ENCODE measurements at regions not wholly inside any gene's neighbourhood (a gene's known extent, or its start where the extent isn't known, plus 50 kb on each side); places are given as distances from the start of the nearest gene placed in this dataset.
"Not testable (repeated sequence)": the region's sequence is repeated elsewhere in the genome, so short reads cannot be mapped to it uniquely, and the experiment has no call there.

- no peak for DNase-seq (ENCODE audit: low read depth in 3 of 3)
These were observed 107.4 kb upstream of the BARHL2 start for GRCh38 chr1:90824551-90824950.

- DNase-seq (ENCODE audit: low read depth in 3 of 3) = no peak
These were observed 106.6 kb upstream of the BARHL2 start for GRCh38 chr1:90823686-90824085.

GRCh38 chr1:90821788-90822359 lies 104.8 kb upstream of the BARHL2 start:
- no peak for DNase-seq (ENCODE audit: low read depth in 3 of 3)

- no peak for DNase-seq (ENCODE audit: low read depth in 3 of 3)
These were observed 104.2 kb upstream of the BARHL2 start for GRCh38 chr1:90821152-90821787.

- no peak for DNase-seq (ENCODE audit: low read depth in 3 of 3)
These were observed 103.6 kb upstream of the BARHL2 start for GRCh38 chr1:90820745-90821144.

GRCh38 chr1:90817399-90817798 lies 100.3 kb upstream of the BARHL2 start:
- no peak for DNase-seq (ENCODE audit: low read depth in 3 of 3)

GRCh38 chr1:90812237-90812636 lies 95.1 kb upstream of the BARHL2 start:
- not testable (repeated sequence) for DNase-seq (ENCODE audit: low read depth in 3 of 3)

- DNase-seq (ENCODE audit: low read depth in 3 of 3) = not testable (repeated sequence)
These were observed 94.4 kb upstream of the BARHL2 start for GRCh38 chr1:90811444-90811950.

- no peak for DNase-seq (ENCODE audit: low read depth in 3 of 3)
These were observed 93.6 kb upstream of the BARHL2 start for GRCh38 chr1:90810681-90811080.

- no peak for DNase-seq (ENCODE audit: low read depth in 3 of 3)
These were observed 92.9 kb upstream of the BARHL2 start for GRCh38 chr1:90809996-90810395.

- no peak for DNase-seq (ENCODE audit: low read depth in 3 of 3)
These were observed 92.0 kb upstream of the BARHL2 start for GRCh38 chr1:90809093-90809492.

GRCh38 chr1:90807329-90807728 lies 90.2 kb upstream of the BARHL2 start:
- no peak for DNase-seq (ENCODE audit: low read depth in 3 of 3)

- no peak for DNase-seq (ENCODE audit: low read depth in 3 of 3)
These were observed 85.5 kb upstream of the BARHL2 start for GRCh38 chr1:90802622-90803021.

- no peak for DNase-seq (ENCODE audit: low read depth in 3 of 3)
These were observed 83.1 kb upstream of the BARHL2 start for GRCh38 chr1:90800012-90800717.

- DNase-seq (ENCODE audit: low read depth in 3 of 3) = no peak
These were observed 82.2 kb upstream of the BARHL2 start for GRCh38 chr1:90799326-90799725.

- no peak for DNase-seq (ENCODE audit: low read depth in 3 of 3)
These were observed 81.8 kb upstream of the BARHL2 start for GRCh38 chr1:90798883-90799282.

GRCh38 chr1:90798344-90798743 lies 81.2 kb upstream of the BARHL2 start:
- DNase-seq (ENCODE audit: low read depth in 3 of 3) = no peak

GRCh38 chr1:90795431-90795830 lies 78.3 kb upstream of the BARHL2 start:
- no peak for DNase-seq (ENCODE audit: low read depth in 3 of 3)

GRCh38 chr1:90786709-90787108 lies 69.6 kb upstream of the BARHL2 start:
- DNase-seq (ENCODE audit: low read depth in 3 of 3) = no peak

GRCh38 chr1:90784186-90784847 lies 67.2 kb upstream of the BARHL2 start:
- DNase-seq (ENCODE audit: low read depth in 3 of 3) = no peak

GRCh38 chr1:90783181-90783580 lies 66.1 kb upstream of the BARHL2 start:
- DNase-seq (ENCODE audit: low read depth in 3 of 3) = no peak

- DNase-seq (ENCODE audit: low read depth in 3 of 3) = no peak
These were observed 64.9 kb upstream of the BARHL2 start for GRCh38 chr1:90782046-90782445.

GRCh38 chr1:90781534-90781933 lies 64.4 kb upstream of the BARHL2 start:
- DNase-seq (ENCODE audit: low read depth in 3 of 3) = no peak
